NCI-H128 (cell line): ENCODE measurements at regions not wholly inside any gene's neighbourhood (a gene's known extent, or its start where the extent isn't known, plus 50 kb on each side); places are given as distances from the start of the nearest gene placed in this dataset.
"Not testable (repeated sequence)": the region's sequence is repeated elsewhere in the genome, so short reads cannot be mapped to it uniquely, and the experiment has no call there.

Source experiments
- DNase-seq: peaks from one replicate; lab custom pipeline; 2025; ENCODE audit not compliant: unreplicated experiment; lab: John Stamatoyannopoulos, UW

DNA sequence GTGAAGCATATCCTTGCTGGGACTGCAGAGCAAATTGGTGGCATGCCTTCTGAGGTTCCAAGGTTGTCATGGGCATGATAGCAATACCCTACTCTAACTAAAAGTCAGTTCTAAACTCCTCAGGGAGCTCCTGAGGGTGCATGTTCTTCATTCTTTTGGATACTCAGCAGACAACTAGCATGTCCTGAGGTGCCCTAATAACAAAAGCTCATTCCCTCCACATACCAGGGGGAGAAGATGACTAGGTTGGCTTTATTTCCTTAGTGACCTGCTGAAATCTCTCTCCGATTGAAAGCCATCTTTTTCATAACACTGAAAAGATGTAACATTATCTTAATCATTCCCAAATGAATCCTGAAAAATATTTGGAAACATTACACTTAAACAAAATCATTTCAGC, 188.7 kb upstream of the IGF1 start:
- DNase-seq = no peak

DNA sequence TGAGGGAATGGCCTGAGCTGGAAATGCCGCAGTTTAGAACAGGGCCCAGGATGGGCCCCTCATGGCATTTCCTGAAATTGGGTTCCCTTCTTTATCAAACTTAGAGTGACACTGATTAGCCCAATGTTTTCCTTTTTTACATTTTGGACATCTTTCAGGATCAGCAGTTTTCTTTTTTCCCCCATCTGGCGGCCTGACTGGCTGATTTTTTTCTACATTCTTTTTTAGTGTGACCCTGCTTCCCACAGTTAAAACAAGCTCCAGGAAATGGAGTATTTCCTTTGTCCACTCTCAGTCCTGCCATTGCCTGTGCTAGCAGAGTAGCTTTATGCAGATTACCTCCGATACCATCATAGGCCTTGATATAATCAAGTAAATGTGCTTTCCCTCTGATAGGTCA, 185.8 kb upstream of the IGF1 start:
- DNase-seq = not testable (repeated sequence)

DNA sequence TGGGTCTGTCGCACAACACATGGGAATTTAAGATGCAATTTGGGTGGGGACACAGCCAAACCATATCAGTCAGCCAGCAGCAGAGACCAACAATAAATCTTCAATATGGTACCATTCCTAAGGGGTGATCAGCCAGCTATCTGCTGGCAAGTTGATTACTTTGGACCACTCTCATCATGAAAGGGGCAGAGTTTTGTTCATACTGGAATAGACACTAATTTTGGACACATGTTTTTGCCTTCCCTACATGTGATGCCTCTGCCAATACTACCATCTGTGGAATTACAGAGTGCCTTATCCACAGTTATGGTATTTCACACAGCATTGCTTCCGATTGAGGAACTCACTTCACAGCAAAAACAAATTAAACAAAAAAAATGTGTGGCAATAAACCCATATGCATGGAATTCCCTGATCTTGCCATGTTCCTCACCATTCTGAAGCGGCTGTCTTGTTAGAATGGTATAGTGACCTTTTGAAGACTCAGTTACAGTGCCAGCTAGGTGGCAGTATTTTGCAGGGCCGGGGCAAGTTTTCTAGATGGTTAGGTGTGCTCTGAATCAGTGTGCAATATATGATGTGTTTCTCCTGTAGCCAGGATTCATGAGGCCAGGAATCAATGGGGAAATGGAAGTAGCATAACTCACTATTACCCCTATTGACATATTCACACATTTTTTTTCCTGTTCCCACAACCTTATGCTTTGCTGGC, 179.0 kb upstream of the IGF1 start:
- no peak for DNase-seq

DNA sequence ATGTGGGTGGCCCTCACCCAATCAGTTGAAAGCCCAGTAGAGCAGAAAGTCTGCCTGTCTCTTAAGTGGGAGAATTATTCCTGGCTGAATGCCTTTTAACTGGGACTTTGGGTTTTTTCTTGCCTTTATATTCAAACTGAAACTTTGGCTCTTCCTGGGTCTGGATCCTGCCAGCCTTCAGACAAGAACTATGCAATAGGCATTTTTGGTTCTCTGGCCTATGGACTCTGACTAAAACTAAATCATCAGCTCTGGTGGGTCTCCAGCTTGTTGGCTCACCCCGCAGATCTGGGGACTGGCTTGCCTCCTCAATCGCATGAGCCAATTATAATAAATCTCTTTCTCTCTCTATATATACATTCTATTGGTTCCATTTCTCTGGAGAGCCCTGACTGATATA, 173.0 kb upstream of the IGF1 start:
- DNase-seq = no peak

DNA sequence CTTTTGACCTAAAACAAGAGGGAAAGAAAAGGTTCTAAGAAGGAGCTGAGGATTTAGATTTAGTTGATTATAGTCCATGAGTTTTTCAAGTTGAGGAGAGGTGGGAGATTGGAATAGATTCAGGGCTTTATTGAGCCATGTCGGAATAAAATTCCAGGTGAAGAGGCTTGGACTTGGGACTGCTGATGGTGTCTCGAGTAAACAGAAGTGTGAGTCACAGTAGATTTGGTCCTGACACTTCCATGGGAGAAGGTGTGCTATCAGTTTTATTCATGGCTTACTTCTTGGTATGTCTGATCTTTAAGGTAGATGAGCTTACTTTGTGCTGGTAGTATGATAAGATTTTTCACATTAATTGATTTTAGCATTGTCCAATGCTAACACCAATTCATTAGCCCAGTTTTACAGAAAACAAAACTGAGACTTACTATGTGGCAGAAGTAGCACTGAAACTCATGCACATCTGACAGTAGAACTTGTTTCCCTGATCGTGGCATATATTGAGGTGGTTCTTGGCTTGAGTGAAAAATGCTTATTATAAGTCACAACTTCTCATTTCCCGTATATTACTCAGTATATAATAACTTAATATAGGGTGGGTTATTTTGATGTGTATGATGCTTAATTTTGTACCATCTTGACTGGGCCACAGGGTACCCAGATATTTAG, 172.4 kb upstream of the IGF1 start:
- no peak for DNase-seq

DNA sequence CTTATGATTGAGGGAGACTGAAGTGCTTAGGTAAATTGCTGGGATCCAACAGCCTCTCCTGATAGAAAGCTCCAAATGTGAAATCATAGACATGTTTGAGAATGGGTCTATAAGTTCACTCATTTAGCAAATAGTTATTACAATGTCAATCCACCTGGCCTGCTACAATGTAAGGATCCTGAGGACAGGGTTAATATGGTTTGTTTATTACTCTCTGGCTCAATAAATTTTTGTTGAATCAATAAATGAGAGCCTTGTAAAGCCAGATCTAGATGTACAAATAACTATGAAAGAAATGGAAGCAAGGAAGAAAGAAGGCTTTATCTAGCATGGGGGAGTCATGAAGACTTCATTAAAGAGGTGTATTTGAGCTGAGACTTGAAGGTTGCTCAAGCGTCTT, 165.6 kb upstream of the IGF1 start:
- DNase-seq = no peak

DNA sequence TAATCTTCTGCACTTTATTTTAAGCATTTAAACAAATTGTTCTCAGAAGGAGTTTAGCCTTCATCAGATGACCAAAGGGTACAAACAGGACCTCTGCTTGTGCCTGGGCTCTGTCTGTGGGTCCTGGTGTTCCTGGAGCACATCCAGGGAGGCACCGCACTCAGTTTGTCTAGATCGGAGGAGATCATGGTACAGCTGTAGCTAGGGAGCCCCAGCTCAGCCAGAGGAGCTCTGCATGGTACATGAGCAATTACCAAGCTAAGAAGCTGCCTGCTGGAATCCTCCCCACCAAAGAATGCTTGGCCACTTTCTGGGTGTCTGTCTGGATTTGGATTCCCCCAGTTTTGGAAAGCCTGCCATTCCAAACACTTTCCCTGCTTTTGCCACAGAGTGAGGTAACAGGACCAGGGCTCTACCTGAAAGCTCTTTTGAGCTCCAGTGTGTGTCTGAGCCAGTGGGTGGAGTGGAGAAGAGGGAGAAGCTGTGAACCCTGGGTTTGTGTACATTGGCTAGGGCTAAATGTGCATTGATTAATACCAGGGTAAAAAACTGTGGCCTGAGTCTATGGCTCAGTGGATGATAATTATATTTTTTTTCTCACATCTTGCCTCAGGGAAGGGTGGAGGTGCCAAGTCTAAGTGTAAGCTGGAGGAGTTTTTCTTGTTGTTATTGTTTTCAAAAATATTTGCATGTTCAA, 163.7 kb upstream of the IGF1 start:
- no peak for DNase-seq

DNA sequence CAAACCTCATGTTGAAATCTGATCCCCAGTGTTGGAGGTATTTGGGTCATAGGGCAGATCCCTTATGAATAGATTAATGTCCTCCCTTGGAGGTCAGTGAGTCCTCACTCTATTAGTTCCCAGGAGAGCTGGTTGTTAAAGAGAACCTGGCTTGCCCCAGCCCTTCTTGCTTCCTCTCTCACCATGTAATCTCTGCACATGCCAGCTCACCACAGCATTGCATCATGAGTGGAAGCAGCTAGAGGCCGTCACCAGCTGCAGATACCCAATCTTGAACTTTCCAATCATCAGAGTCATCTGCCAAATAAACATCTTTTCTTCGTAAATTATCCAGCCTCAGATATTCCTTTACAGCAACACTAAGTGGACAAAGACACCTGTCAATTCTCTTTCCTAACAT, 161.8 kb upstream of the IGF1 start:
- DNase-seq = no peak

DNA sequence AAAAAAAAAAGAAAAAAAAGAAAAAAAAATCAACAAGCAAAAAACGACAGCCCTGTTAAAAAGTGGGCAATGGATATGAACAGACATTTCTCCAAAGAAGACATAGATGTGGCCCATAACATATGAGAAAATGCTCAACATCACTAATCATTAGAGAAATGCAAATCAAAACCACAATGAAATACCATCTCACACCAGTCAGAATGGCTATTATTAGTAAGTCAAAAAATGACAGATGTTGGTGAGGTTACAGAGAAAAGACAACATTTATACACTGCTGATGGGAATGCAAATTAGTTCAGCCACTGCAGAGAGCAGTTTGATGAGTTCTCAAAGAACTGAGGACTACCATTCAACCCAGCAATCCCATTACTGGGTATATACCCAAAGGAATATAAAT, 160.3 kb upstream of the IGF1 start:
- not testable (repeated sequence) for DNase-seq

DNA sequence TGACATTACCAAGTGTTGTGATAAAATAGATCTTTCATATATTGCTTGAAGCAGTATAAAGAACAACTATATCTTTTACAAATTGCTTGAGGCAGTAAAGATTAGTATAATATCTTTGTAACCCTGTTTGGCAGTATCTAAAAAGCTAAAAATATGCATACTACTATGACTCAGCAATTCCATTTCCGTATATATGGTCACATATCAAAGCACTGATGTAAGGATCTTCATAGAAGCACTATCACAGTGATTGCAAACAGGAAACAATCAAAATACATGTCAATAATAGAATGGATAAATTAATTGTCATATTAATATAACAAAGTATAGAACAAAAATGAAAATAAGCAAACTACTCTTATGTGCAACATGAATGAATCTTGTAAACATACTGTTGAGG, 158.4 kb upstream of the IGF1 start:
- DNase-seq = no peak

DNA sequence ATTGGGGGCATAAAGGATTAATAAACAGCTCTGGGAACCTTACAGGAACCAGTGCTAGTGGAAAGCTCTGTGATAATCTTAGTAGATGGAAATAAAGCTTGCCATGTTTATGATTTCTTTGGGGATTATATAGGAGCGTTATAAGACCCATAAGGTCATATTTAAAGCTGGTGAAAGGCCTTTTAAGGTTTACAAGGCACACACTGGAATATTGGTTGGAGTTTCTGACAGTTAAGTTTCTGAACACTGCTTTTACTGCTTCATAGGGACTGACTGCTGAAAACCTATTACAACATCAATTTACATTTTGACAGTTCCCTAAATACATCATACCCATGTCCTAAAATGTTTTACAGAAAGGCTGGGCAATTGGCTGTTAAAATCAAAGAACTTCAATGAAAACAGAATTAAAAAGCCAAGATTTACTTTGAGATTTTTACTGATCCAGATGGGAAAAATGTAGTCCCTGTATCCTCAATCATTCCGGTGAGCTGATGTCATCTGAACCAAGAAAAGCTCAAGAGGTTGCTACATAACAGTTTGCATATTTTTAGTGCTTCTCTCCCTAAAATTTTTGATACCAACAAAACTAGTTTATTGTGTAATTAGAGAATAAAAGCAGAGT, 153.7 kb upstream of the IGF1 start:
- no peak for DNase-seq

DNA sequence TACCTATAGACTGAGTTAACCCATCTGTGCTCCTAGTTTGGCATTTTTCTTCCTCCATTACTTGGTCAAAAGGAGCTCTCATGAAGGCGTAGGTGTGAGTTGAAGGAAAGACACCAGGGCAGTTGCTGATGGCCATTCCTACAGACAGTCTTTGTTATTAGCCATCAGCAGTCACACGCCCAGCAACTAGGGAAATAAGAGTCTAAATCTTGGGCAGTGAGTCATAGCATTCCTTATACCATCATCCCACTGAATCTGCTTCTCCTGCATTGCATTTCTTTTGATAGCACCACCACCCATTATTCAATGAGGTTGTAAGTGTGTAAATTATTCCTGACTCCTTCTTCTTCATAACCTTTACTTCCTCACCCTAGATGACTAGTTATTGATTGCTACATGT, 150.9 kb upstream of the IGF1 start:
- DNase-seq = no peak

DNA sequence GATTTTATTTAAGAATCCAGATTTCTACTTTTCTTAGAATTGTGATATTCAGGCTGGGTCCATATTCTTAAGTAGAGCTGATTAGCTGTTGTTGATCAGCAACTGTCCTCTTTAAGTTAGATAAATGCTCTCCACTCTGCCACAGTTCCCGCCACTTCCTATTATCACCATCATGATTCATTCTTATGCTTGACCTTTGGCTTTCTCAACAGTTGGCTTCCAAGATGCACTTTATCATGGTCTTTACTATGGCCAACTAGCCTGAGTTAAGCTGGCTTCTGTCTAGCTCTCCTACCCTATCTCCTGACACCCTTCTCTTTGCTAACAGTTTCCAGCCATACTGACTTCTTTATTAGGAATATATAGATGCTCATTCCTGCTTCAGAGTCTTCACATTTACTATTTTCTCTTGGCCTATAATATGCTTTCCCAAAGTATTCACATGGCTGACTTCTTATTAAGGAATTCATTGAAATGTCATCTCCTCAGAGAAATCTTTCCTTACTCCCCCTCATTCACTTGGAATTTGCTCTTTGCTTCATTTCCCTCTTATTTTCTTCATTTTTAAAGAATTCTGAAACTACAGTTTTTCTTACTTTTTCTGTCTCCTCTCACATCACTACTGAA, 149.0 kb upstream of the IGF1 start:
- no peak for DNase-seq

DNA sequence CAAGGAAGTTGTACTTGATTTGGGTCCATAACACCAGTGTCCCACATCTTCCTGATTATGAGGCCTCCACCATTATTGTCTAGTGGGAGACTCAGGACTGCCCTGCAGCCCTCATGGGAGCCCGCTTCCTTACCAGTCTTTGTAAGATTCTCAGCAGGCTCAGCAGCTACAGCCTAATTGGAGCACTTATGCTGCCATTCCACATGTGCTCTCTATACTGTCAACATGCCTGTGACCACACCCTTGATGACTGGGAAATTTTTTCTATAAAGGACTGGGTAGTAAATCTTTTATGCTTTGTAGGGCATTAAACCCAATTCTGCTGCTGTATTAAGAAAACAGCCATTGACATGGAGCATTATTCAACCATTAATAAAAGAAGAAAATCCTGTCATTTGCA, 145.5 kb upstream of the IGF1 start:
- DNase-seq = no peak

DNA sequence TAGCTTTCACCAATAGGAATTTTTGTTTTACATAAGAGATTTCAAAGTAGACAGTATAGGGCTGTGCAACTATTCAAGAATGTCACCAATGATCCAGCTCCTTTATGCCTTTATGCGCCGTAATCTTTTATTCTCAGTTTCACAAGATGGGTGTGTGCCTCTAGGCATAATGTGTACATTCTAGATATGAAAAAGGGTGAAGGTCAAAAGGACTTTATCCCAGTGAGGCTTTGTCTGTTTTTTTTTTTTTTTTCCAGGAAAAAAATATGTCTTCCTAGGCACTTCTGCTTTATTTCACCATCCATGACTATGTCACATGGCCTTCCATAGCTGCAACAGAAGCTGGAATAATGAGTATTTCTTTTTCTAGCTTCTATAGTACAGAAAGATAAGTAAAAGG, 142.3 kb upstream of the IGF1 start:
- no peak for DNase-seq

DNA sequence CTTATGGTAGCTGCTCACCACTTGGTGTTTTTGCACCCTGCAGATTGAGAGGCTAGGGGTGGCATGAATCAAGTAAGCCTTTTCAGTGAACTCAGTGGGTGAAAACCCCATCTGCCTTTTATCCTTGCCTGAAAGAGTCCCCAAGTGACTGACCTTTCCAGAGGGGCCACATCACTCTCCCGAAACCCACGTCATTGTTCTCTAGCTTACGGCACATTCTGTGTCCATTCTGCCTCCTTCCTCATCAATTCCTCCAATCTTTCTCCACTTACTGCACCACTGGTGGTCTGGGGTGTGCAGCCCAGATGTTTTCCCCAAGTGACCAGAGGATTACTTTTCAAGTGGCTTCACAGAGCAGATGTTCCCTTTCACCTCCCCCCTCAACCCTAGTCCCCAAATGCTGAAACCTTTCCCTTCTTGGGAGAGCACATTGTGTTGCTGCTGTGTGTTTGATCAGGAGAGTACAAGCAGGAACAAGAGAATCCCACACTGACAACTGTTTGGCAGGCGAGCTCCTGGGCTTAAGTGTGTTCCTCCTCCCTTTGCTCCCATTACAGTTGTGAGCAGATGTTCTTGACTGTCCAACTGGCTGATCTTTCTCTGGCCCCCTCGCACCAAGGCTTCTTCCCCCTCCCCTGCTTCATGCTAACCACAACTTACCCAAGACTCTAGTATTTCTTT, 138.0 kb upstream of the IGF1 start:
- no peak for DNase-seq

DNA sequence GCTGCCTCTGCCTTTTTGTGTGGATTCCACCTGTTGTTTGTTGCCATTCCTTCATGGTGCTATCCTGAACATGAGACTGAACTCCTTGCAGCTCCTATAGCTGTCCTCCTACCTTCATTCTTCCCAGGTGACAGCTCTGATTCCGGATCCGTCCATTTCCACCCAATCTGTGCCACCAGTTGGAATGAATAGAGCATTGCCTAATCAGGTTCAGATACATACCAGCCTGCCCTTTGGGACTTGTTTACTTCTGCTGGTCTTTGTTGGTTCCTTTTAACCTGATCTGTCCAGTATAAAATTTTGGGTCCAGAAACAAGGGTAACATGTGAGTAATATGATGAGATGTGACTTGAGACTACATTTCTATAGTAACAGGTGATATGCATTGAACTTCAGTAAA, 136.3 kb upstream of the IGF1 start:
- no peak for DNase-seq

DNA sequence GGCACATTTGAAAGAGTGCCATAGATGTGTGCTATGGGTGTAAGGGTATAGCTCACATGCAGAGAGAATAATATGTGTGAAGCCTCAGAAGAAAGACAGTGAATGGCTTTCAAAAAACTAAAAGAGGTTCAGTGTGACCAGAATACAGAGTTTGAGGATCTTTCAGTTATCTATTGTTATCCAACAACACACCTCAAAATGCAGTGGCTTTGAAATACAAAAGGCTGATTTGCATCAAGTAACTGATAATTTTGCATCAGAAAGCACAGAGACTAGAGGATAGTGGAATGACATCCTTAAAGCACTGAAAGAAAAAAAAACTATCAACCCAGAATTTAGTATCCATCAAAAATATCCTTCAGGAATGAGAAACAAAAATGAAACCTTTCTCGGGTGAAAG, 131.6 kb upstream of the IGF1 start:
- DNase-seq = no peak

DNA sequence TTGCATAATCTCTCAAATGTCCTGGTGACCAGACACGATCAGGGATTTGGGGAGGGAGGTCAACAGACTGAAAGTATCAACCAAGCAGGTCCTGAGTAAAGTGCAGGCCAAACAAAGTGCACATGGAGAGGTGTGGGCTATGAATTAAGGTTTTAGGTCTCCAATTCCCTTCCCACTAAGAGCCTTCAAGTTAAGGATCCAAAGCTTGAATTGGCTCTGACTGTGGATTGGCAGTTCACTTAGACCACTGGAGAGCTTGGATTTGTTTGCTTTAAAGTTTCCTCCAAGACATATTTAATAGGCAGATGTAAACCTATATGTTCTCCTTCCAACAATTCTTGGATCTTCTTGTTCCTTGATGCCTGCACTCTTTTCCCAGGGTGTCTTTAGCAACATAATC, 129.6 kb upstream of the IGF1 start:
- no peak for DNase-seq

DNA sequence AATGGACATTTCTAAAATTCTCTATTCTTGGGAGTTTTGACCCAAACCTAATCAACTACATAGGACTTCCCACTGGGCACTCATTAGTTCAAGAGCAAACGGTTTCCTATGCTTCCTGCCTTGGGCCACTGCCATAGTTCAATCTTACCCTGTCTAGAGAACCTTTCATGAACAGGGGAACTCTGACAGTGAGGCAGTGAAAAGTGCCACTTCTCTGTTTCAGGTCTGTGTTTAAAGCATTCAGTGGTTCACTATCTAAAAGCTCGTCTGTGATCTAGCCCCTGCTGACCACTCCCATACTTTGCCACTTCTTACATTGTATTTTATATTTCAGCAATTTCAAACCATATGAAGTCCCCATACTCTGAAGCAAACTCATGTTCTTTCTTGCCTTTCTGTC, 122.7 kb upstream of the IGF1 start:
- DNase-seq = no peak

DNA sequence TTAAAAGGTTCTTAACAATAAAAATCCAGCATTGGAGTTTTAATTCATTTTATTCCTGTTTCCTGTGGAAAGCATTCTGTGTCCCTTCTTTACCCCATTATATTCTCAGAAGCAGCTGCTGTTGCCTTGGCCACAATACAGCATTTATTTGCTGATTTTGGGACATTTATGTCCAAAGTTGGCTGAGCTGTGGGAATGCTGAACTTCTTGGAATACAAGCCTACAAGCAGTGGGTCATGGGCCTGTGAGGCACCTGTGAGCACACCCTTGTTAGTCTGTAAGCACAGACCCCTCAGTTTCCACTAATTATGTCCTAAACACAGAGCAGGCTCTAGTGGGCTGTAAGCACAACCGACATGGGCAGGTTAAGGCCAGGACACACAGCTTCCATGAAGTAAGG, 122.2 kb upstream of the IGF1 start:
- DNase-seq = no peak
